ENCODE measurements at regions not wholly inside any gene's neighbourhood (a gene's known extent, or its start where the extent isn't known, plus 50 kb on each side); places are given as distances from the start of the nearest gene placed in this dataset.

GRCh38 chr12:92502417-92503028, 200.3 kb upstream of the PLEKHG7 start (continued):
- TF ChIP-seq, protein P1, sequence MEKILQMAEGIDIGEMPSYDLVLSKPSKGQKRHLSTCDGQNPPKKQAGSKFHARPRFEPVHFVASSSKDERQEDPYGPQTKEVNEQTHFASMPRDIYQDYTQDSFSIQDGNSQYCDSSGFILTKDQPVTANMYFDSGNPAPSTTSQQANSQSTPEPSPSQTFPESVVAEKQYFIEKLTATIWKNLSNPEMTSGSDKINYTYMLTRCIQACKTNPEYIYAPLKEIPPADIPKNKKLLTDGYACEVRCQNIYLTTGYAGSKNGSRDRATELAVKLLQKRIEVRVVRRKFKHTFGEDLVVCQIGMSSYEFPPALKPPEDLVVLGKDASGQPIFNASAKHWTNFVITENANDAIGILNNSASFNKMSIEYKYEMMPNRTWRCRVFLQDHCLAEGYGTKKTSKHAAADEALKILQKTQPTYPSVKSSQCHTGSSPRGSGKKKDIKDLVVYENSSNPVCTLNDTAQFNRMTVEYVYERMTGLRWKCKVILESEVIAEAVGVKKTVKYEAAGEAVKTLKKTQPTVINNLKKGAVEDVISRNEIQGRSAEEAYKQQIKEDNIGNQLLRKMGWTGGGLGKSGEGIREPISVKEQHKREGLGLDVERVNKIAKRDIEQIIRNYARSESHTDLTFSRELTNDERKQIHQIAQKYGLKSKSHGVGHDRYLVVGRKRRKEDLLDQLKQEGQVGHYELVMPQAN (conservative IDR thresholded peaks at IDR 0.05), result peak; percentile 24; the same call in 1 of the 2 replicates
- TF ChIP-seq BRCA1 (IDR thresholded peaks at IDR 0.05; ENCODE audit: low read depth, low read length) (no peak), SUZ12 (IDR thresholded peaks at IDR 0.05; ENCODE audit: unreplicated experiment) (no peak), RUNX3 (IDR thresholded peaks at IDR 0.05; ENCODE audit: low read length) (no peak), TCF3 (IDR thresholded peaks at IDR 0.05; ENCODE audit: borderline replicate concordance, insufficient read depth, low read depth, low read length) (no peak), SP1 (IDR thresholded peaks at IDR 0.05; ENCODE audit: low read depth, low read length) (no peak), ESRRA (IDR thresholded peaks at IDR 0.05; ENCODE audit: low read length) (no peak), RB1 (IDR thresholded peaks at IDR 0.05; ENCODE audit: borderline replicate concordance) (no peak), BACH1 (IDR thresholded peaks at IDR 0.05; ENCODE audit: borderline replicate concordance) (0 out of 2 replicates have a peak, but pooled peaks have one; percentile 11), CEBPB (IDR thresholded peaks at IDR 0.05; ENCODE audit: borderline replicate concordance in 1 of 2, low read depth in 2 of 2, low read length in 2 of 2) (no peak), EED (IDR thresholded peaks at IDR 0.05; ENCODE audit: low read depth) (no peak), HDAC2 (IDR thresholded peaks at IDR 0.05) (no peak), MEF2B (IDR thresholded peaks at IDR 0.05; ENCODE audit: partially characterized antibody, poor library complexity, severe bottlenecking) (no peak), CREB1 (IDR thresholded peaks at IDR 0.05; ENCODE audit: low read depth) (no peak), STAT1 (conservative IDR thresholded peaks at IDR 0.05) (no peak), FOXK2 (IDR thresholded peaks at IDR 0.05) (no peak), ZNF24 (IDR thresholded peaks at IDR 0.05) (no peak), JUNB (IDR thresholded peaks at IDR 0.05) (no peak), SMAD5 (IDR thresholded peaks at IDR 0.05; ENCODE audit: low read depth) (no peak), SREBF2 (IDR thresholded peaks at IDR 0.05; ENCODE audit: low read length) (no peak), SMC3 (IDR thresholded peaks at IDR 0.05; ENCODE audit: borderline replicate concordance, low read length) (peak; percentile 52), IKZF2 (IDR thresholded peaks at IDR 0.05) (no peak), FOXM1 (IDR thresholded peaks at IDR 0.05; ENCODE audit: low read depth, low read length) (no peak), SKIL (IDR thresholded peaks at IDR 0.05; ENCODE audit: low read depth, poor library complexity, severe bottlenecking) (no peak)
- TF ChIP-seq, protein P2, sequence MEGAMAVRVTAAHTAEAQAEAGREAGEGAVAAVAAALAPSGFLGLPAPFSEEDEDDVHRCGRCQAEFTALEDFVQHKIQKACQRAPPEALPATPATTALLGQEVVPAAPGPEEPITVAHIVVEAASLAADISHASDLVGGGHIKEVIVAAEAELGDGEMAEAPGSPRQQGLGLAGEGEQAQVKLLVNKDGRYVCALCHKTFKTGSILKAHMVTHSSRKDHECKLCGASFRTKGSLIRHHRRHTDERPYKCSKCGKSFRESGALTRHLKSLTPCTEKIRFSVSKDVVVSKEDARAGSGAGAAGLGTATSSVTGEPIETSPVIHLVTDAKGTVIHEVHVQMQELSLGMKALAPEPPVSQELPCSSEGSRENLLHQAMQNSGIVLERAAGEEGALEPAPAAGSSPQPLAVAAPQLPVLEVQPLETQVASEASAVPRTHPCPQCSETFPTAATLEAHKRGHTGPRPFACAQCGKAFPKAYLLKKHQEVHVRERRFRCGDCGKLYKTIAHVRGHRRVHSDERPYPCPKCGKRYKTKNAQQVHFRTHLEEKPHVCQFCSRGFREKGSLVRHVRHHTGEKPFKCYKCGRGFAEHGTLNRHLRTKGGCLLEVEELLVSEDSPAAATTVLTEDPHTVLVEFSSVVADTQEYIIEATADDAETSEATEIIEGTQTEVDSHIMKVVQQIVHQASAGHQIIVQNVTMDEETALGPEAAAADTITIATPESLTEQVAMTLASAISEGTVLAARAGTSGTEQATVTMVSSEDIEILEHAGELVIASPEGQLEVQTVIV (IDR thresholded peaks at IDR 0.05; ENCODE audit: borderline replicate concordance, partially characterized antibody), result no peak
- TF ChIP-seq, protein P3, sequence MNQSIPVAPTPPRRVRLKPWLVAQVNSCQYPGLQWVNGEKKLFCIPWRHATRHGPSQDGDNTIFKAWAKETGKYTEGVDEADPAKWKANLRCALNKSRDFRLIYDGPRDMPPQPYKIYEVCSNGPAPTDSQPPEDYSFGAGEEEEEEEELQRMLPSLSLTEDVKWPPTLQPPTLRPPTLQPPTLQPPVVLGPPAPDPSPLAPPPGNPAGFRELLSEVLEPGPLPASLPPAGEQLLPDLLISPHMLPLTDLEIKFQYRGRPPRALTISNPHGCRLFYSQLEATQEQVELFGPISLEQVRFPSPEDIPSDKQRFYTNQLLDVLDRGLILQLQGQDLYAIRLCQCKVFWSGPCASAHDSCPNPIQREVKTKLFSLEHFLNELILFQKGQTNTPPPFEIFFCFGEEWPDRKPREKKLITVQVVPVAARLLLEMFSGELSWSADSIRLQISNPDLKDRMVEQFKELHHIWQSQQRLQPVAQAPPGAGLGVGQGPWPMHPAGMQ (IDR thresholded peaks at IDR 0.05; ENCODE audit: borderline replicate concordance), result no peak

All from GM12878 (cell line).